ENCODE measurements at regions not wholly inside any gene's neighbourhood (a gene's known extent, or its start where the extent isn't known, plus 50 kb on each side); places are given as distances from the start of the nearest gene placed in this dataset.
A peak's percentile ranks its signal among the peaks of the same experiment; 100 is the strongest.

- Mint-ChIP-seq H3K4me3 (ENCODE audit: unreplicated experiment) (no peak overlapping the region), H3K4me1 (ENCODE audit: unreplicated experiment) (no peaks in the 10 kb centered on the region), H3K36me3 (ENCODE audit: unreplicated experiment) (no peaks in the 10 kb centered on the region), H3K27ac (ENCODE audit: unreplicated experiment) (no peak overlapping the region), H3K9me3 (ENCODE audit: unreplicated experiment) (peaks cover 7% of the 10 kb centered on the region), H3K27me3 (ENCODE audit: unreplicated experiment) (no peaks in the 10 kb centered on the region)
- no peak for TF ChIP-seq CTCF (IDR thresholded peaks at IDR 0.05)
- no peak for DNase-seq (ENCODE audit: extremely low spot score, unreplicated experiment)
These were observed 221.1 kb upstream of the TMTC4 start for GRCh38 chr13:100895651-100896050.

DNA sequence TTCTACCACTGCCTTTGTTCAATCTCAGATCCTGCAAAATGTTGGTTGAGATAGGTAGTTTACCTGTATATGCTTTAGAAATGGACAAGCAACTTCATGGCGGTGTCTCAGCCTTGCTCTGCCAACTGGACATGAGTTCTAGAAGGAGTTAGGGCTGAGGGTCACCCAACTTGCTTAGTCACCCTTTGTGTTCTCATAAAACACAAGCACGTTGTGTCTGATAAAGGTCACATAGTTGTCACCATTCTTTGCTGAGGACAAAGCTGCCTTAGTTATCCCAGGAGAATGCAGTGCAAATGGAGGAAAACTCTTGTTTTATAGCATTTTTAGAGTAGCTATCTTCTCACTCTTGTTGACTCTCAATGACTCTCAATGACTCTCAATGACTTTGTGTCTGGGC, 218.4 kb upstream of the TMTC4 start:
- peaks cover 2% of the 10 kb centered on the region for H3K4me1 Mint-ChIP-seq (ENCODE audit: unreplicated experiment)
- H3K4me3 Mint-ChIP-seq (ENCODE audit: unreplicated experiment): no peak overlapping the region
- H3K27me3 Mint-ChIP-seq (ENCODE audit: unreplicated experiment): no peaks in the 10 kb centered on the region
- H3K27ac Mint-ChIP-seq (ENCODE audit: unreplicated experiment): no peak overlapping the region
- TF ChIP-seq CTCF (IDR thresholded peaks at IDR 0.05): no peak
- H3K36me3 Mint-ChIP-seq (ENCODE audit: unreplicated experiment): no peaks in the 10 kb centered on the region
- peaks cover 4% of the 10 kb centered on the region for H3K9me3 Mint-ChIP-seq (ENCODE audit: unreplicated experiment)
- no peak for DNase-seq (ENCODE audit: extremely low spot score, unreplicated experiment)

DNA sequence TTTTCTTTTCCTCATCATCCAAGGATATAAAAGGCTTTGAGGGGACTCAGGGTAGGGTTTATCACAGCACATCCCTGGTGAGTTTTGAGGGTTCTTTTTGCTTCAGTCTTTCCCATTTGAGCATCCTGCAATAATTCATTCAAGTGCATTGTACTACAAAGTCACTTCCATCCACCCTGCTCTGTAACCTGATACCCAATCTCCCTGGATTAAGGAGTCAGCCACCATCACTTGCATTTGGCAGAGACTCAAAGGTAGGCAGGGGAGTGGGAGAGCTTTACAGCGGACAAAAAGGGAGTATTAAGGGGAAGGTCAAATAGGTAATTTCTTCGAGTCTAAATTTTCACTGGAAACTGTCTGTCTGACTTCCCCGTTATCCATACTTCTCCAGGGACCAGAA, 216.1 kb upstream of the TMTC4 start:
- H3K4me1 Mint-ChIP-seq (ENCODE audit: unreplicated experiment): peaks cover 11% of the 10 kb centered on the region
- H3K27ac Mint-ChIP-seq (ENCODE audit: unreplicated experiment): no peak overlapping the region
- H3K27me3 Mint-ChIP-seq (ENCODE audit: unreplicated experiment): no peaks in the 10 kb centered on the region

GRCh38 chr13:100887729-100888151, 213.1 kb upstream of the TMTC4 start:
- H3K27me3 Mint-ChIP-seq (ENCODE audit: unreplicated experiment): no peaks in the 10 kb centered on the region
- H3K9me3 Mint-ChIP-seq (ENCODE audit: unreplicated experiment): peaks cover 4% of the 10 kb centered on the region
- TF ChIP-seq CTCF (IDR thresholded peaks at IDR 0.05): no peak
- DNase-seq (ENCODE audit: extremely low spot score, unreplicated experiment): no peak
- H3K36me3 Mint-ChIP-seq (ENCODE audit: unreplicated experiment): no peaks in the 10 kb centered on the region
- peak overlapping the region; percentile 20 for H3K27ac Mint-ChIP-seq (ENCODE audit: unreplicated experiment)
- peaks cover 11% of the 10 kb centered on the region for H3K4me1 Mint-ChIP-seq (ENCODE audit: unreplicated experiment)
- H3K4me3 Mint-ChIP-seq (ENCODE audit: unreplicated experiment): no peak overlapping the region

More for the DNA sequence above, 216.1 kb upstream of the TMTC4 start:
- H3K36me3 Mint-ChIP-seq (ENCODE audit: unreplicated experiment): no peaks in the 10 kb centered on the region
- no peak for DNase-seq (ENCODE audit: extremely low spot score, unreplicated experiment)
- TF ChIP-seq CTCF (IDR thresholded peaks at IDR 0.05): no peak
- H3K4me3 Mint-ChIP-seq (ENCODE audit: unreplicated experiment): no peak overlapping the region
- peaks cover 4% of the 10 kb centered on the region for H3K9me3 Mint-ChIP-seq (ENCODE audit: unreplicated experiment)

DNA sequence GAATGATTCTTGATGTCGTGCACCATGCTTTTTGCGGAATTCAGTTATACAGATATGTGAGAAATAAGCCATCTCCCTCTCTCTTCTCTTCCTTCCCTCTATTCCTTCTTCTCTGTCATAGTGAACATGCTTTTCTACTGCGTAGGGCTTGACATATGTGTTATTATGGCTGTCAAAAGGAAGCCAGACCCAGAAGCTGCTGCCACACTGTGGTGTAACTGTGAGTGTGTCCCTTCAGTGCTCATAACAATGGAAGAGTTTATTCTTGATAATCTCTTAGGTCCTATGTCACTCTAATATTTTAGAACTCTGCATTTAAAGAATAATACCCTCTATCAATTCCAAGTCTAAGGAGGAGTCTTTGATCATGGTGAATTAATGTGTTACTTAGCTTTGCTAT, 208.9 kb upstream of the TMTC4 start:
- no peak overlapping the region for H3K4me3 Mint-ChIP-seq (ENCODE audit: unreplicated experiment)
- H3K4me1 Mint-ChIP-seq (ENCODE audit: unreplicated experiment): peaks cover 14% of the 10 kb centered on the region
- no peak overlapping the region for H3K27ac Mint-ChIP-seq (ENCODE audit: unreplicated experiment)
- no peaks in the 10 kb centered on the region for H3K36me3 Mint-ChIP-seq (ENCODE audit: unreplicated experiment)
- H3K27me3 Mint-ChIP-seq (ENCODE audit: unreplicated experiment): no peaks in the 10 kb centered on the region
- H3K9me3 Mint-ChIP-seq (ENCODE audit: unreplicated experiment): peaks cover 8% of the 10 kb centered on the region
- no peak for DNase-seq (ENCODE audit: extremely low spot score, unreplicated experiment)
- TF ChIP-seq CTCF (IDR thresholded peaks at IDR 0.05): no peak

Measured in osteocyte (in vitro differentiated cells).